Hematopoietic multipotent progenitor cell treated with erythropoietin and hydrocortisone succinate and interleukin-3 and kit ligand, for 4 days (in vitro differentiated cells): ENCODE measurements at regions not wholly inside any gene's neighbourhood (a gene's known extent, or its start where the extent isn't known, plus 50 kb on each side); places are given as distances from the start of the nearest gene placed in this dataset.
A peak's percentile ranks its signal among the peaks of the same experiment; 100 is the strongest.

Source experiments
- DNase-seq: peaks from one replicate; pipeline ENCODE4 v3.0.0-alpha.2; 2015

DNA sequence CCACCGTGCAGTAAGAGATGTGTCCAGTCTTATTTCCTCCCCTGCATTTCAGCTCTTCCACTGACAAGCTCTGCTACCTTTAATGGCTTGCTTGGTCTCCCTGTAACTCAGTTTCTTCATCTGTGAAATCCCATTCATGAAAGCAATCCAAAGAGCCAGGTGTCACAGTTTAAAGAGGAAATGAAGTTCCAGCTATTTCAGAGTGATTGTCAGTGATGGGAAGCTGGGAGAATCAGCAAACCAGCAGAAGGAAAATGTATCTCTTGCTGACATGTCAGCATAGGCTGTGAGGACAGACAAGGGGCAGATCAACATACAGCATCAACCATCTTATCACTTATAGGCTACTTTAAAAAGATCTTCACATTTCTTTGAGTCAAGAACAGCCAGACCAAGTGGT lies 445.3 kb downstream of the ADRA2A start:
- no peak for DNase-seq

DNA sequence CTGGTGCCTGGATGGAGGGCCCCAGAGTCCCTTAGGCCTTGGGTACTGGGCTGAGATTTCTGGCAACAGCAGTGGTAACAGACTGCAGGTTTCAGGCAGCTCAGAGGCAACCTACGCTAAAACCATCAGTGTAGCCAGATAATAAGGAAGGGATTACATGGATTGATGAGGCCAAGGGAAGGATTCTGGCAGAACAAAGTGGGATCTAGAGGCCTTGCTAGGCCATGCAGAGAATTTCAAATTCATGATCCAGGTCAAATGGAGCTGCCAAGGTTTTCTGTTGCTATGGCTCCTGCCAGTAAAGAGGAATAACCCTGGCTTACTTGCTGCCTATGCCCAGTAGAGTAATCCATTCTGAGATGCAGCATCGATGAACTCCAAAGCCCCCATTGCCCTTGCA lies 445.7 kb downstream of the ADRA2A start:
- DNase-seq = no peak

DNA sequence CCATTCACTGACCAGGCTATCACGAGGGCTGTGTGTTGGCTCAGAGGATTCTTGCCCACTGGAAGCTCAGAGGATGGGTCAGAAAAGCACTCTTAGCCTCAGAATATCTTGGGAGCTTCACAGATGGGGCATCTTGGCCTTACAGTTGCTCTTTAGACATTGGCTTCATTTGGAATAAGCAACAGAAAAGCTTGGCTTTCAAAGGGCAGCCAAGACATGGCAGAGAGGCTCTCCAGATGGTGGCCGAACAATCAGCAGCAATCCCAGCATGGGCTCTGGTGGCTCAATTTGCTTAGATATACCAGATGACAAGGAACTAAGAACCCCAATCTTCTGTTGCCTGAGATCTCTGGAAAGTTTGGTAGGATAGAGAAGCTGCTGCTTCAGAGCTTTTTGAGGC lies 446.2 kb downstream of the ADRA2A start:
- no peak for DNase-seq

DNA sequence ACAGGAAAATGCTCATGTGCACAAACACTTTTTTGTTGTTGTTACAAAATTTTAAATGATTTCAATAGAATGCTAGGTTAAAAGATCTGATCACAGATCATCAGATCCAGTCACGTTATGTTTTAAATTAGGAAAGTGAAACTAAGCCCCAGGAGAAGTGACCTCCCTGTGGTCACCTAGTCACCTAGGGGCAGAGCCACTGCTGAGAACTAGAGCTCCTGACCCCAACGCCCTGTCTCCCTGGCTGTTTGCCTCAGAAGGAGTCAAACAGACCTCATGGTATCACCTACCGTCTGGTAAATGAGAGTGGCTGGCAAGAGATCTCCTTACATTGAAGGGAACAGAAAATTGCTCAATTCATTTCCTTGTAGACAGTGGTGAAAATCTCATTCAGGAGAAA lies 447.3 kb downstream of the ADRA2A start:
- no peak for DNase-seq

DNA sequence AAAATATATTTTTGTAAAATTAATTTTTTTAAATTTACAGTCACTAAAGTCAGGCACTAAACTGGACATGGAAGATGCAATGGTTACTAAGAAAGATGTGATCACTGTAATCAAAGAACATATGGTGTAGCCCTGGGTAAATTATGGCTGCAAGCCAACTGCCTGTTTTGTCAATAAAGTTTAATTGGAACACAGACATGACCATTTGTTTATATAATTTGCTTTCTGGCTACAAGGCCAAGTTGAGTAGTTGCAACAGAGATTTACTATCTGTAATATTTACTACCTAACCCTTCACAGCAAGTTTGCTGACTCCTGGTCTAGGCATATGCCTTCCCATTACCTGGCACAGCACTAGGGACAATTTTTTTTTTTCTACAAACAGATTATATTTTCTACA lies 448.9 kb downstream of the ADRA2A start:
- DNase-seq = no peak

DNA sequence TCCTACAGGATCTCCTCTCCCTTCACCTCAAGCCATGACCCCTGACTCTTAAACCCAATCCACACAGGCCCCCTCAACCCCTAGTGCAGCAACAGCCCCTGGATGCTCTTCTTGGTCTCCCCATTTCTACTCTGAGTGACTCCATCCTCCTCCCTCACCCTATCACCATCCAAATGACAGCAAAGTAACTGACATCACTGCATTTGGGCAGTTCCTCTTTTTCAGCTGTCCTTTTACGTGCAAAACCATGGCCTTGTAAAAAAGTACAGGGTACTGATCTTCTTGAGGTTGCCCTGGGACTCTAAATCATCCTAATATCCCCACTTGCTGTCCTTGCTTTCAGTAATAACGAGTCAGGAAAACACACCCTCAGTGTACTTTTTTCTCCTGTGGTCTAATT lies 454.9 kb downstream of the ADRA2A start:
- DNase-seq = peak; percentile 3

DNA sequence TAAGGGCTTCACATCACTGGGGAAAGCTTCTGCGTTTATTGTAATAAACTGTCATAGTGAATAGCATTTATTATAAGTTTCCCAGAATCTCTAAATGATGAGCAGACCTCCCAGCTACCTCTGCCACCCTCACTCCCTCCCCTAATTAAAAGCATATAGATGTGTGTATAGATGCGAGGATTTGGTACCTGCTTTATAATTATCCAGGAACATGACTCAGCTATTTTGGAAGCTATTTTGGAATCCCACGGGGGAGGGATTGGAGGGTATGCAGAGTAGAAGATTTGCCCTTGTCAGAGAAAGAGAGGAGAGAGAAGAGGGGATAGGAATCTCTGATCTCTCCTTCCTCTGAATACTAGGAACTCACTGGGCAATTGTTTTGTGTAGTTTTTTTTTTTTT lies 455.3 kb downstream of the ADRA2A start:
- DNase-seq = no peak

DNA sequence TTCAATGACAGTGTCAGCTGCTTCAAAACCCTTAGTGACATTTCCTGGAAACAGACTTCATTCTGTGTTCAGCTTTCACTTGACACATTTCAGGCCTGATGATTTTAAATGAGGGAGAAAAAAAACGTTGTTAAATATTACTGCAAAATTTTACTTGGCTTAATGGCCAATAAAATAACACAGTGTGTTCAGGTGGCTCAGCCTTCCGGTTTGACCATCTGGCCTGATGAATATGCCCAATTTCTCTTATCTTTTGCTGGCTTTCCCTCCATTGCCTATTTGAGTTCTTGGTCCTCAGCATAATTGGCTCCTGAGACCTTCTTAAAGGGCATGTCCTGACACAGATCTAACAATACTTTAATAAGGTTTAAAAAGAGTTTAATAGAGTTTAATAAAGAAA lies 462.4 kb downstream of the ADRA2A start:
- no peak for DNase-seq

DNA sequence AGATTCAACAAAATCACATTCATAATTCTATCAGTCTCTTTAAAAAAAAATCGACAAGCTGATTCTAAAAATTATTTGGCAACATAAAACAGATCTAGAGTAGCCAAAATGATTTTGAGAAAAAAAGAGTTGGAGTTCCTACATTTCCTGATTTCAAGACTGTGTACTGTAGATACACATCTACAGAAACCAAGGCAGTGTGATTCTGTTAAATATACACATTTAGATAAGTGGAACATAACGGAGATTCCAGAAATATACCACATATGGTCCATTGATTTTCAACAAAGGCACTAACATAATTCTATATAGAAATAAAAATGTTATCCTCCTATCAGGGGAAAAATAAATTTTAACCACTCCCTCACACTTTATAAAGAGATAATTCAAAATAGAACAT lies 467.0 kb downstream of the ADRA2A start:
- no peak for DNase-seq

DNA sequence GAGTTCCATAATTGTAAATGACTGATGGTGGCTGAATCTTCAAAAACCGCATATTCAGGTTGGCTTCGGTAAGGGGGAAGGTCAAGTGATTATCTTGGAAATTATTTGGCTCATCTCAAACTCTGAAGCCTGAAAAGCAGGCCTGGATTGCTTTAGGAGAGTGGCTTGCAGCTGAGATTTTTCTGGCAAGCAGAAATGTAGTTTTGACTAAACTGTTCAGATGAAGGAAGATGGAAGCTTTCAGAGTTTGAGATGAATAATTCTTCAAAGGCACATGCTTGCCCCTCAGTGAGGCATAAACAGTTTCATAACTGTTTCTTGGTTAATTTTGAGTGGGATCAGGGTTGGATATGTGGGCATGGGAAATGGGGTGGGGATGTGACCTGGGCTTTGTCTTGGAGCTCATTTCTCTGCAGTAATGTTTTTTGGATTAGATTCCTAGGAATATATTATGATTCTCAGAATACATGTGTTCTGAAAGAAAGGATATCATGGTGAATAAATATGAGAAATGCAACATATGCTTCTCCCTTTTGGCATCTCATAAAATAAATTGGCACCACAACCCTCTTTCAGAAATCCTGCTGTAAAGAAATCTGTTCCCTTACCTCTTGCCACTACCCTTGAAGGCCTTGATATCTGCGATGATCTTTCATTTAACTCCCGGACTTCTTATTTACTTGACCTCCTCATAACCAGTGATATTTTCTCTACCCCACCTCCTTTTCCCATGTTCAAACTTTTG lies 469.2 kb downstream of the ADRA2A start:
- DNase-seq = no peak

DNA sequence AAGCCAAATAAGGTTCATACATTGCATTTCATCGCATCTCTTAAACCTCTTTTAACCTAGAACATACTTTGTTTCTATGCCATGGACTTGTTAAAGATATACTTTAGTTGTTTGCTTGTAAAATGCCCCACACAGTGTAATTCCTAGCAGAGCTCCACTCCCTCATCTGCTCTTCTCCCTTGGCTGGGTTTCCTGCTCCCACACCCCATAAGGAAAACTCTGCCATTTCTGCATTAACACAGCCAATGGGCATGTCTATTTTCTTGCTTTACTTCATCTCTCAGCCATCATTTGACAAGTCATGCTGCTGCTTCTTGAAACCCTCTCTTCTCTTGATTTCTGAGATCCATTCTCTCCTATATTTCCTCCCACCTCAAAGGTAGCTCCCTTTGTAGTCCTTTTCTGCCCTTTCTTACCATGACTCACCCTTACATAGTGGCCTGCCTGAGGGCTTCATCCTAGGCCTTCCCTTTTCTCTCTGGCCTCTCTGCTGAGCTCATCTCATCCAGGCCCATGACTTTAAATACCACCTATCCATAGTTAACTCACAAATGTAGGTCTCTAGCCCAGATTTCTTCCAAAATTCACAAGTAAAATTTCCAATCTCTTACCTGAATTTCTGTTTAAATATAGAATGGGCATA lies 471.4 kb downstream of the ADRA2A start:
- no peak for DNase-seq

DNA sequence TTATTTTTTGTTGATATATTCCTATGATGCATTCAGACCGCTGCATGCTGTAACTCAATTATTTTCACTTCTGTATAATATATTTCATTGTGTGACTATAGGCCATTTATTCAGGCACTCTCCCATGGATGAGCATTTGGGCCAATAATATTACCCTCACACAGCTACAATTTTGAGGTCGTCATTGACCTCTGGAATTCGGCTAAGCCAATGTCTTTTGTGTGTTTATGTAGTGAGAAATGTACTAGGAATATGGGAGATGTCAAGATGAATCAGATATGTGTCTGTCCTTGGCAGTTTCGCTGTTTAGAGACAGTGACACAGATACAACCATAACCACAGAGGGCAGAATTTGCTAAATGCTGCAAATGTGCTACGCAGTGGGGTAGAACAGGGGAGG lies 474.2 kb downstream of the ADRA2A start:
- DNase-seq = no peak

DNA sequence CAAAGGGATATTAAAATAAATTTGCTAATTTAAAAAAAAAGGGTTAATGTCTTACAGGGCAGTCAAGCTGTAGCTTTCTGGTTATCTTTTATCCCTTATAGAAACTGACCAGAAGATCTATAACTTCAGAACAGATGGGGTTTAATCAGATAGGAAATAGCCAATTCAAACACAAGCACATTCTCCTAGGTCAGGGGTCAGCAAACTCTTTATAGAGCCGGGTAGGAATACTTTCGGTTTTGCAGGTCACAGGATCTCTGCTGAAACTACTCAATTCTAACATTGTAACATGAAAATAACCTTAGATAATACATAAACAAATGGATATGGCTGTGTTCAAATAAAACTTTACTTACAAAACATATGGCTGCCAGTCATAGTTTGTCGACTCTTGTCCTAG lies 479.8 kb downstream of the ADRA2A start:
- DNase-seq = no peak

DNA sequence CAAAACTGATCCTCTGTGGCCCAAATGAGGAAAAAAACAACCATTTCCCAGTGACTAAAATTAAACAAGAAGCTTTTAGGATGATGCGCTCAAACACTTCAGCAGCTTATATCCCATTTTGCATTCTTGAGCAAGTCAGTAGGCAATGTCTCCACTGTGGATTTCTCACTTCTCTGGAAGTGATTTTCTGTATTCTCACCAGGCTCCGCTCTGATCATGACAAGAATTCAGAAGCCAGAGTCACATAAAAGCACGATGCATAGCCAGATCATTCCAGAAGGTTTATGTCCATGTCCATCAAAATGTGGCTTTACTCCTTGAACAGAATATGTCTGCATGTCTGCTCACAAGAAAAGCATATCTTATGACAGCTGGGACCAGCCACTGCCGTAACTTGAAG lies 481.4 kb downstream of the ADRA2A start:
- DNase-seq = no peak

DNA sequence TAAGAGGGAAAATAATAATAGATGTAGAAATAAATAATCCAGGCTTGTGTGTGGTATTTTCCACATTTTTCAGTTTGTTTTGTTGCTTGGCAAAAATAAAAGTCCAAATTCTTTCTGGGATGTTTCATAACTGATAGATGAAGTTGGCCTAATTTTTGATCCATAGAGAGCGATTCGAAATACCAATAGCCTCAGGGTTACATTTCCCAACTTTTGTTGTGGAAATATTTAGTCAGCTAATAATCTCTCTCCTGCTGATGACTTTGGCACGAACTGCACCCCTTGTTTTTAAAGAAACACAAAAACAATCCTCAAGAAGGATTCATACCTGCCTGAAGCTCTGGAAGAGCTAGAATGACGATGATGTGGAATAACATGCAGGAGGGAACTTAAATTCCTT lies 483.2 kb downstream of the ADRA2A start:
- DNase-seq = no peak

DNA sequence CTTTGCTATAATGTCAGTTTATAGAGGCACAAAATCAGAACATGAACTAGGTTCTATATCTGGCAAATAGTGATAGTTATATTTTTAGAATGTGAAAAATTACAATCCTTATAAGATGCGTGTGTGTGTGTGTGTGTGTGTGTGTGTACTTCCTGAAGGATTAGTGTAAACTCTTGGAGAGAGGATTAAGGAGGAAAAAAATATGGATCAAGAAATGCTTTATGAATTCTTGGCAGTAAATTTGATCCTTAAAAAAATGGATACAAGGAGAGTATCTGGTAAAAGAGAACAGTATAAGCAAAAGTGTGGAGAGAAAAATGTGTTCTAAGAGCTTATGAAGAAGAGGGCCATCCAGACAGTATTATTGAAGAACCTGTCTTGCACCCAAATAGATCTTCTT lies 484.3 kb downstream of the ADRA2A start:
- no peak for DNase-seq

DNA sequence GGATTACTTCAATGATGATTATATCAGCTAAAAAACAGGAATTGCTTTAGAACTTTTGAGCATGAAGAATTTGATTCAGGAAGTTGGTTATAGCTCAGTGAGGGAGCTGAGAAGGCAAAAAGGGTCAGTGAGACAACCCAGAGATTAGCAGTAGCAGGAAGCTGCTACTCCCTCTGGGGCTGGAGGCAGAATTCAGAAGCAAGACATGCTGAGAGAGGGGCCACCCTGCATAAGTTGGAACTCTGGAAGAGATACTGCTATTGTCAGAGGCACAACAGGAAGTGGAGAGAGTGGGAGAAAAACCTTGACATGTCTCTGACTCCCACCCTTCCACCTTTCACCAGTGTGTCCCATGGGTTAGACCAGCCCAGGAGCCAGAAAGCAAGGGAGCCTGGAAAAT lies 488.7 kb downstream of the ADRA2A start:
- no peak for DNase-seq

DNA sequence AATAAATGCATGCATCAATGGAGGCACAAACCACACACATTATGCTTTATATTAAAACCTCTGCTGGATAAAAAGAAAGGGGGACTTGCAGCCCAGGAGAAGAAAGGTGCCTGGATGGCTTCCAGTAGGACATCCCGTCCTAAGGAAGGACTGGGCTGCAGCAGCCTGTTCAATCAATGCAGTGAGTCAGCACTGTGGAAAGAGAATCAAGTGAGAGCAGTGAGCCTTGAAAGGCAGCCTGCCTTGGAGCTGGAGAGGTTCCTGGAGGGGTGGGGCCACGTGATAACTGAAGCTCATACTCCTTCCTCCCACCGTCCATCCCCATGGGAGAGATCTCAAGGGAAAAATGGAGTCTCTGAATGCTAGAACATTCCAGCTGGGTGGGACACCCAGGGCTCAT lies 501.2 kb downstream of the ADRA2A start:
- DNase-seq = no peak

DNA sequence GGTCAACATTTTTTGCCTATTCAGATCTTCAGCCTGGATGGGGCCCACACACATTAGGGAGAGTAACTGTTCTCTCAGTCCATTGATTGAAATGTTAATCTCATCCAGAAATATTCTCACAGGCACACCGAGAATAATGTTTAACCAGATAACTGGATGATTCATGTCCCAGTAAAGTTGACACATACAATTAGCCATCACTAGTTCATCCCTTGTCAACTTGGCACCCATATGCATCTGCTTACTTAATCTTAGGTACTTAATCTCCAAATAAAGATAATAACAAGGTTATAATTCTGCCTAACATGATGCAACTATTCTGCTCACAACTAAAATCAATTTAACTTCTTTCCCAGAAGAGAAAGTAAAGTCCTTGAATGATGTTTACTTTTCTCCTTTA lies 502.6 kb downstream of the ADRA2A start:
- no peak for DNase-seq

DNA sequence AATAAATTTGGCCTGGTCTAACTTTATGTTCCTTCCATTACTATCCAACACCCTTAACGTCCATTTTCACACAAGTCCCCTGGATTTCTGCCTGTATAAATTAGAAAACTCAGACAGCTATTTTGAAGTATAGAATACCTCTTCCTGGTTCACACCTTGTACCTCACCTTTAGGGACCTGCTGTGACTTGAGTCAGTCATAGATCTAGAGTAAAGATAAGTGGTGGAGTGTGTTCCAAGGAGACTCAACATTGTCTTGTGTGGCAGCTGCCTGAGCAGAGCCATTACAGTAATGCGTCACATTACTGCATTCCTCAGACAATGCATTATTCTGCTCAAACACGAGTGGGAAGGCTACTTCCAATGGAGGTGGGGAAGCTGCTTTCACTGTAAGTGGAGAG lies 513.9 kb downstream of the ADRA2A start:
- DNase-seq = no peak

DNA sequence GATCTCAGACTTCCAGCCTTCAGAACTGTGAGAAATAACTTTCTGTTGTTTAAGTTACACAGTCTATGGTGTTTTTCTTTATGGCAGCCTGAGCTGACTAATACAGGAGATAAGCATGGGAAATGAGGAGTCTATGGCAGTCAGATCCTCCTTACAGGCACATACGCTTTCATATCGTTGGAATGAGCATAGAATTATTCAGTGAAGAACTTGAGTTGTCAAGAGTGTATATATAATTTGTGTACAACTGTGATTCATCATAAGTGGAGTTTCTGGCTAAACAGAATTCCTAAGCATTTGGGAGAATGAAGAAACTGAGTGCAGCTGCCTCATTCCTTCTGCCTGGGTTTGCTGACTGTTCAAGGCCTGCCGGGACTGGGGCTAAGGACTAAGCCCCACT lies 516.7 kb downstream of the ADRA2A start:
- no peak for DNase-seq

DNA sequence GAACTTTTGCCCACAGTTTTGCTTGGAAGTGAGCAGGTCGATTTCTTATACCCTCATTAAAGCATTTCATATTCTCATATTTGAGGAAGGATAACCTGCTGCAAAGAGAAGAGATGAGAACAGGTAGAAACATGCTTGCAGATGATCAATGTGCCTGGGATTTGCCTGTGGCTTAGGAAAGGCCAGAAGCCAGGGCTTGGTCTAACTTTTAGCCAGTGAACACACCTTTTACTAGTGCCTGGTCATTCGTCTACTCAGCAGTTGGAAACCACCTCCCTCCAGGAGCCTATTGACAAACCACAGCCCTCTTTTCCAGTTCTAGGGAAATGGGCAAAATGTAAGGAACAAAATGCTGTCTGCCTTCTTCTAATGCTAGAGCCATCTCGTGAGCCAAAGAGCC lies 518.3 kb downstream of the ADRA2A start:
- DNase-seq = no peak

DNA sequence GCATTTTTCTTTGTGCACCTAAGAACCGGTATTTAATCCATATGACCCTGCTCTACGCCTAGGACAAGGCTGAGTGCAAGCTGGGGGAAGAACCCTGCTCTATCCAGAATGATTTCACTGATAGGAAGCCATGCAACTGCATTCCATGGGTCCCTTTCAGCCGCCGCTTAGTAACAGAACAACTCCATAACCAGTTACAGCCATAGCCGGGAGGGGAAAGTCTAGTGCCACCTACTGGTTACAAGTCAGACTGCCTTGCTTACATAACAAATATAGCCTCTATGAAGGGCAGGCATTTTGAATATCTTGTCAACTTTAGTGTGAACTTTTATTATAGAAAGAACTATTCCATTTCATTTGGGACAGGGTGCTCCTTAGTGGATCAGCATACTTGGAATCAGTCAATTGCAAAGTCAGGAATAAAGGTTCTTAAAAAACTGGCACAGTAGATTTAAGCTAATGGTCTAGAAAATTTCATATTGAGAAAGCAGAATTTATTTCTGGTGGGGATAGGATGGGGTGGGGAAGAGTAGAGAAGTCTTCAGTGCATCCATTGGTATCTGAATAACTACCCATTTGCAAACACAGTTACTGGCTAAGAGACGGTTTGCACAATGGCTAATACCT lies 521.7 kb downstream of the ADRA2A start:
- DNase-seq = peak; percentile 76

DNA sequence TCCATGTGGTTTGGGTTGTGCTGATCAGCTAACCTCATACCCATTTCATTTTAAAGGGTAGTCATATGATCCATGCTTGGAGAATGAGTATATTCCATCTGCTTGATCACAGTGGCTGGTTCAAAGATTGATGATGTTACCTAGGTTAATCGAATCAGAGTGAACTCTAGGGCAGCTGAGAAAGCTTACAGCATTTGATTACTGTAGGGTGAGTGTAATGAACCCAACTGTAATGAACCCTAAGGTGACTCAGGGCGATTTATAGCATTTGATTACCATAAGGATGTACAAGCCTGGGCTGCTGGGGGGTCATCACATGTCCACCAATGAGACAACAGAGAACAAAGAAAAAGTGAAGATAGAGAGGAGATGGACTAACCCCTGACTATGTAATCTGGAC lies 523.1 kb downstream of the ADRA2A start:
- no peak for DNase-seq

DNA sequence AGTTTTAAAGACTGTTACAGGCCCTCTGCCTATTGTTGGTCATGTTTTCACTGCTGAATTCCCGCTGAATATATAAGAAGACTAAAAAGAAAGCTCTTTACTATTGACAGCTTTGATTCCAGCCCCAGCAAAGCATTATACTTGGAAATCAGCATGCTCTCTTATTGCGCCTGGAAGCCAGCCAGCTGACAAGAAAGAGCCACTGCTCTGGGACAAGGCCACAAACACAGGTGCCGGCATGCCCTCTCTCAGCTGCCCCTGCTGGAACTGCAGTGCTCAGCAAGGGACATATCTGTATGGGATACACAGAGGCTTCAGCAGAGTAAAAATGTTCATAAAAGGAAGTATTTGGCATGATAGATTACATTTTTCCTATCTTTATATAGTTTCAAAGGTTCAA lies 523.9 kb downstream of the ADRA2A start:
- no peak for DNase-seq
